NCI-H460 (cell line): ENCODE measurements at regions not wholly inside any gene's neighbourhood (a gene's known extent, or its start where the extent isn't known, plus 50 kb on each side); places are given as distances from the start of the nearest gene placed in this dataset.
A peak's percentile ranks its signal among the peaks of the same experiment; 100 is the strongest.

ENCODE experiments used
- DNase-seq: peaks from one replicate; pipeline ENCODE4 v3.0.0-alpha.2; 2016; ENCODE audit warnings: low read depth; ENCODE audit errors: extremely low read depth

DNA sequence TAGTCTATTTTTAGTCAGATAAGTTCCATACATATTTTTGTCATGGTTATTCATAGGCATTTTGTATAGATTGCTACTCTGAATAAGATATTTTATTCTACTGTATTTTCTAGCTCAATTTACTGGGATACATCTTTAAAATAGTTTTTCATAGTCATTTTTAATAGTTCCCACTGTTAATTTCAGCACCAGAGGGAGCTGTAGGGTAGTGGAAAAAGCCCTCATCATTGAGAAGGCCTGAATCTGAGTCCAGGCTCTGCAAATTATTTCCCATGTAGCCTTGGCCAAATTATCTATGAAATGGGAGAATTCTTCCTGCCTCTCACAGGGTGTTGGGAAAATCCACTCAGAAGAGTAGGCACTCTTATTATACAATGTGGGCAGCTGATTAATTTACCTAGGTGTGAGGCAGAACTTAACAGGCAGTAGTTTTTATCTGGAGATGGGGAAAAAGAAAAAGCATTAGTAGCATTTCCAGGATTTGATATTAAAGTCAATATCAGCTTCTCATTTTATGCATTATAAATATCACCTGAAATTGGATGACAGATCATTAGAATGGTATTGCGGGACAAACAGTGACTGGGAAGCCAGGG, 102.9 kb upstream of the PAQR3 start:
- DNase-seq: peak; percentile 16

DNA sequence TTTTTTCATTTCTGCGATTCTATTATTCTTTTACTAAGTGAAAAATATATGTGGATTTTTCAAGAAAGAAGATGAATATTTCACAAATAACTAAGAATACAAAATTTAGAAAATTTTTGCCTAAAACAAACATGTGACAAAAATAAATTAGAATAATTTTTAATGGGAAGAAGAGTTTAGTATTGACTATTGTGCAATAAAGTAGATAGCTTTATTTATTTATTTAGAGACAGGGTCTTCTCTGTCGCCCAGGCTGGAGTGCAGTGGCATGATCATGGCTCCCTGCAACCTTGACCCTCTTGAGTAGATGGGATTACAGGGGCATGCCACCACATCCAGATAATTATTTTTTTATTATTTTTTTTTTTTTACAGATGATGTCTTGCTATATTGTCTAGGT, 95.3 kb upstream of the PAQR3 start:
- DNase-seq: no peak

DNA sequence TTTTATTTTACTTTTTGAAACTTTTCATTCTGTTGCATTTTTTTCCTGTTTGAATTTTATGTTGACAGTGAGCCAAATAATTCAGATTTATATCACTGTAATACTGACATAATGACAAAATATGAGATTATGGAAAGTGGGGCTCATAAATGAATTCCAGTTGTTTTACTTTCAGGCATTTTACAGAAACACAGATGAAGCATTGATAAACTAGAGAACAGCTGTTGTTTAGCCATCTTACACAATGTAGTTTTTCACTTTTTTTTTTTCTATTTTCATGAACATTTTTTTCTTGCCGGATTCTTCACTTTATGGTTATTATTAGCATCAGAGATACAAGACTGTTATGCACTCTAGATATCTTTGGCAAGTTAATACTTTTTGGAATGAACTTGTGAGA, 91.7 kb upstream of the PAQR3 start:
- no peak for DNase-seq

DNA sequence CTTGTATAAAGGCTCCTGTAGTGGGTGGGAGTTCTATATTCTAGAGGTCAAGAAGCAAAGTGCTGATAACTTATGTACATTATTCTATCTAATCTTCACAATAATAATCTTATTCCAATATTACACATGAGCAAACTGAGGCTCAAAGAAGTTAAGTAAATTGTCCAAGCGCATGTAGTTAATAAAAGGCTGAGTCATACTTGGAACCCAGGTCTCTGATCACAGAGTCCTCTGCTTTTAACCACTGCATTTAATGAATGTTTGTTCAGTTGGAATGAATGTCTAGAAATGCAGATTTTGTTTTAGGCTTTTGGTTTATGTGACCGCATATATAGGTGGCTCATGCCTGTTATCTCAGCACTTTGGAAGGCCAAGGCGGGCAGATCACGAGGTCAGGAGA, 88.4 kb upstream of the PAQR3 start:
- no peak for DNase-seq

DNA sequence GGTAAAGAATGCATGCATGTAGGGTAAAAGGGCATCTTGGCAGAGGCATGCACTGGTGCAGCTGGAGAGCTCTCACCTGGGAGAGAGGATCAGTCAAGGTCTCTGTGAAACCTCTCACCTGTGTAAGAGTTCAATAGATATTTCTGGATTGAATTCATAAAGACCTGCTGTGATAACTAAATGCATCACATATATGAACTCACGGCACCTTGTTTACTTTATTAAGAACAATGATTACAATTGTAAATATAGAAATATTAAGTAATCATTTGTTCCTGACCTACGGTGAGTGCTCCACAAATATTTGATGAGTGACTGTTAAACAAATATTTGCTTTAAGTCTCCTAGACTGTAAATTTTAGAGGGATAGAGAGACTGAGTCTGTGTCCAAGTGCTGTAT, 85.9 kb upstream of the PAQR3 start:
- no peak for DNase-seq

DNA sequence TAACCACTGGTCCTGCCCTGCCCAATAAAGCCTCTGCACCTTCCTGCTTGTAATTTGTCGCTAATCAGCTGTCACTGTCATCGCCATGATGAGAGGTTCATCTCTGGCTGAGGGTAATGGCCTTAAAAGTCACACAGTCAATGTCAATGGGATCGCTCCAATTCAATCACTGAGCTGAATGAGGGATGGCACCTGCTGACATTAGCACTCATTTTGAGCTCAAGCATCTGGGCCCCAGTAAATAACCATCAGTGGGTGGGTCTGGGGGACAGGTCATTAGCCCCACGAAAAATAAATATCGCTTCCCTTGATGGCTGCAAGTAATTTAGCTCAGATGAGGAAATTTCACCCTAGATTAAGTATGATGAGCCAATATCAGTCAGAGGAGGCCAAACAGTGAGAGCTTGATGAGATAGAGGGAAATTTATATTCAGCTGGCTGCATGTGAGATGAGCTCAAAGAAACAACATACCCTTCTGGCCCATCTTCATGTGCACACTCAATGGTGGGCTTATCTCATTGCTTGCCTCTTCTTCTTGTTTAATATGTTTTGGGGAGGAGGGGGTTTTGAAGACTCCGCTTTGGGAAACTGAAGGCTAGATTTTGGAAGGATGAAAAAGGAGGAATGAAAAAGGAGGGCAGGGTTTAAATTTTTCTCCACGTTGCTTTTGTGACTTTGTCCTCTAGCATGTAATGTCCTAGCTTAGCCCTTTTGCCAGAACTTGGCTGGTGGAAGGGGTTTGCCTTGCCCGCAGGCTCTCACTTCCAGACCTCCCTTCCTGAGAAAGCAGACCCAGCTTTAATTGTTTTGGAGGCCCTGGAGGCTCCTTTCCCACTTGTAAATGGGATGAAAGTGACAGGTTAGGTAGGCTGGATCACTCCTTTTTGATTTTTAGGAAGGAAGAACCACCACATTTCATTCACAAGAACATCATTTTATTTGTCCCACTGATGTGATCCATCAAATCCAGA, 84.8 kb upstream of the PAQR3 start:
- DNase-seq: no peak

DNA sequence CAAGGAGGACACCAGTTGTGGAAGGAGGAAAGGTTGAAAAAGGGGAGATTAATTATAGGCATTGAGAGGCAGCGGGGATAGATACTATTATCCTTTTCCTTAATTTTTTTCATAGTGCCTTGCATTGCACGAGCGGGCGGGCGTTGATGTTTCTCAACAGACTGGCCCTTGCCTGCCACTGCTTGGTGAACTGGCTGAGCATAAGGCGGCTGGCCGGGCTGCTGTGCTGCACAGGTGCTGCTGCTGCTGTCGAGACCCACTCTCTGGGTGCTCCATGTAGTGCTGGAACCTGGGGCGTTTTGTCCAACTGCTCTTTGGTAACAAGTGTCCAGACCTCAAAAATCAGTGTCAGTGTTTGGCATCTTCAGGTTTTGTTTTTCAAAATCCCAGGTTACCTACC, 83.3 kb upstream of the PAQR3 start:
- no peak for DNase-seq

DNA sequence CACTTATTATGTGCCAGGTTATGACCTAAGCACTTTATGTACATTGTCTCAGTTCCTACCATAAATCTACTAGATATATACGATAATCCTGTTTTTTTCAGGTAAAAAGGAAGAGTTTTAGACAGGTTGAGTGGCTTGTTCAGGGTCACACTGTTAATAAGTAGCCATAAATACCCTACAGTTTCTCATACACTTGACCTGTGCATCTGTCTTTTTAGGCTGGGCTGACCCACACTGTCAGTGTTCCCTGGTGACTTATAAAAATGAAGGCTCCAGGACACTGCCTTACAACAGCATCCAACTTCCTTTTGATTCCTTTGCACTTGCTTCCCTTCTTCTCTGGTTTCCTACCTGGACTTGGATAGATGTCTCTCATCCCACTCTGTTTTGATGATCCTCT, 78.2 kb upstream of the PAQR3 start:
- DNase-seq: no peak

DNA sequence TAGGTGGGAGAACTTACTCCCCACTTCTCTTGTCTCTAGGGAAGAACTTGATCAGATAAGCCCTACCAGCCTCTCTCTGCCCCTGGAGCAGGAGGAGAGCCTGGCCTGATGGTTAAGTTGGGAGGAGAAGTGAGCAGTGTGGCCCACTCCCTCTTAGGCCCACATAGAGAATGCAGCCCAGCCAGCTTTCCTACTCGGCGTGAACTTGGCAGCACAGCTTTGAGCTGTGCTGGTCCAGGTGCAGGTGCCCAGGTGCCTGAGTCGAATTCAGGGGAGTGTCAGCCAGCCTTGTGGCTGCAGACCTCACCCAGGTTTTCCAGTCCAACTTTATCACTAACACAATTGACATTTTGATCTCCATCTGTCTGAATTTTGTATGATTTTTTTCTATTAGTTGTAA, 77.6 kb upstream of the PAQR3 start:
- DNase-seq: no peak

DNA sequence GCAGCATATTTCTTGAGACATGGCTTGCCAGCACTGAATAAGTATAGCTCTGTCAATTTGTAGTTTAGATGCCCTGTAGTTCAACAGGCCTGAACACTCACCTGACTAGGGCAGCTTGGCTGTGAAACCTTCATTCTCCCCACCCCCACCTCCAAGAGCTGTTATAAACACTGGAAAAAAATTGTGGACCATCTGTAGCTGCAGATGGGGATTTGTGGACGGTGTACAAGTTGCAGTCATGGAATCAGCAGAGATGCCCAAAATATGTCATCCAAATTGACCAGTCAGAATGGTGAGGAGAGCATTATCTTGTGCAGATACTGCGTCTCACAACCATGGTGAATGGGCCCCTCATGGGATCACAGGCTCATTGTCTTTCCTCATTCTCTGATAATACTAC, 76.2 kb upstream of the PAQR3 start:
- no peak for DNase-seq

DNA sequence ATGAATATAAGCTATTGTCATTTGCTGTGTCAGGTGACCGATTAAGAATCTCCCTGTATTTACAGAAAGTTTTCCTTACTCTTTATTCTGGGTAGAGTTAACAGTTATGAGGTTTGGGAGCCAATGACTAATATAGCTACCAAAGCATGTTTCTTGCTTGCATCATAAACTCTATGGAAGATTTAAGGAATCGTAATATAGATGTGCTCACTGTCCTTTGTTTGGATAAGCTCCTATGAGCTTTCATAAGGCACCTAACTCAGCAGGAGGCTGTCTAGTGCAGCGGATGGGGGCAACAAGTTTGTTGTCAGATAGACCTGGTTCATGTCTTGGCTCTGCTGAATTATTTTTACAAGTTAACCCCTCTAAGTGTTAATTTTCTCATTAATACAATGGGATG, 75.0 kb upstream of the PAQR3 start:
- DNase-seq: no peak

DNA sequence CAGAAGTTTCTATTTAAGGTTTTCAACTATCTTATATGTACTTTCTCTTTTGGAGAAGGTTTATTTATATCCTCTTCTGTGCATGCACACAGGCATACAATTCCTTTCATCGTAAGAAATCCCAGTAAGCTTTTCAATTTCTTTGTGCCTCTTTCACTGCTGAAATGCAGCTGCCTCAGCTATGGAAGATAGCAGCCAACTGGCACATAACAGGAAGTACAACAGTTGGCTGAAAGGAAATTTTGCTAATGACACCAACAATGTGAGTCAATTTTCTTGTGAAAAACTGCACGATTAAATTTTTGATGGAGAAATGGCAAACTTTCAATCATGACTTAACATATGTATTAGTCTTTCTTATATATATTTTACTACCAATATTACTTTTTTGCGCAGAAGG, 74.5 kb upstream of the PAQR3 start:
- no peak for DNase-seq

DNA sequence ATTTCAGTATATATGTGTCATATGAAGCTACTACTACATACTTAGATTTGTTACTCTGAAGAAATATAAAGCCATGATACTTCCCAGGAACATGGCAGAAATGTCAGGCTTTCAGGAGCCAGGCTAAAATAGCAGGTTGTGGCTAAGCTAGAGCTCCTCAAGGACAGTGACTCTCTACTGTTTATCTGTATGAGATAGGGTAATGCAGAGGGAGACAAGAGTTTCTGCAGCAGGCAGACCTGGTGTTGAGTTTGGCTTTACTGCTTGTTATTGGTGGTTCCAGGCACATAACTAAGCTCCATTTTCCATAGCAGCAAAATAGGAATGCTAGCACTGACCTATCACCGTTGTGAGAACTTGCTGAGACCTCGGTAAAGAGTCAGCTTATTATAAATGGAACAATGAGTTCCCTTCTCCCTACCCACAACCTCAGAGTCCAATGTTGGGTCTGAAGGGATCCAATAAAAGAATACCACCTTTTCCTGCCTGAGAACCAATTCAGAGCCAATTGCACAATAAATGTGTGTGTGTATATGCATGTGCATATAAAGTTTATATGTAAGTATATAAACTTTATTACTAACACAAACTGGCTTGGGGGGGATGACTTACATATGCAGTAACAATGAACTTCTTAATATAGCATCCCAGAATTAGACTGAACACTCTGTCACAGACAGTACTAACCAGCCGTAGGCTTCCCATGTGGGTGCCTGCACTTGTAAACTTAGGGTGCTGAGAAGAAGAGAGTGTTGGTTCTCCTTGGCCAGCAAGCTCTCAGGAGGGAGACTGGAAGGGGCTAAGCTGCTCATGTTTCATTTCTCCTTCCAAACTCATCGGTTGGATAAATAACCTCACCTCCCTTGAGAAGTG, 51.9 kb upstream of the PAQR3 start:
- DNase-seq: no peak

DNA sequence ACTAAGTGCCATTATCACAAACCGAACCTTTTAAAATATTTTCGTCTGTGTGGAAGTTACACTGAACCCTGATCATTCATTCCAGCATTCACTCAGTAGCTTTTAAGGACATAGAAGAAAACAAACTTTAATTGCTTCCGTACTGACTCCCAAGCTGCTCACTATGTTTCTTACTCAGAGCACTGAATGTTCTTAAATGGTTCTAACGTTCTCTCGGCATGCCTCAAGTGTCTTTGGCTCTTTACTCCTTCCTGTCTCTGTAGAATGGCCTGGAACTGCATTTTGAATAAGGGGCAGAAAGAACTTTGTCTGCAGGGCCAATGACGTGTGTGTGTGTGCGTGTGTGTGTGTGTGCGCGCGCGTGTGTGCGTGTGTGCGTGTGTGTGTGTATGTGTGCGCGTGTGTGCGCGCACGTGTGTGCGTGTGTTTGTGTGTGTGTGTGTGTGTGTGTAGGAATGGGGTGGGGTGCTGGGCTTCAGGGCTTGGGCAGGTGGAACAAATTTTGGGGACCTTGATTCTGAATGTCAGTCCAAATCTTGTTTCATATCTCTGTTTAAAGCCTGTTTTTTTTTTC, 50.5 kb upstream of the PAQR3 start:
- no peak for DNase-seq
